Activated CD4-positive, alpha-beta T cell treated with anti-CD3 and anti-CD28 coated beads, Interleukin-2, amount 50 U/mL, for 48 hours (primary cell): ENCODE measurements at regions not wholly inside any gene's neighbourhood (a gene's known extent, or its start where the extent isn't known, plus 50 kb on each side); places are given as distances from the start of the nearest gene placed in this dataset.
"Not testable (repeated sequence)": the region's sequence is repeated elsewhere in the genome, so short reads cannot be mapped to it uniquely, and the experiment has no call there.

ENCODE experiments used
- DNase-seq, 2 experiments: peaks; one replicate each; pipeline ENCODE4 v3.0.0-alpha.2; 2020

GRCh38 chr5:17690473-17690872 is 56.2 kb downstream of the TAF11L14 start:
- DNase-seq, result no peak

GRCh38 chr5:17691762-17692161 is 57.5 kb downstream of the TAF11L14 start:
- no peak for DNase-seq

- DNase-seq, result no peak
These were observed 60.1 kb downstream of the TAF11L14 start for GRCh38 chr5:17694371-17694770.

- DNase-seq, result no peak
These were observed 60.7 kb downstream of the TAF11L14 start for GRCh38 chr5:17694914-17695313.

GRCh38 chr5:17696627-17697026 is 62.4 kb downstream of the TAF11L14 start:
- DNase-seq, result no peak

GRCh38 chr5:17697671-17698070 is 63.4 kb downstream of the TAF11L14 start:
- no peak for DNase-seq

DNA sequence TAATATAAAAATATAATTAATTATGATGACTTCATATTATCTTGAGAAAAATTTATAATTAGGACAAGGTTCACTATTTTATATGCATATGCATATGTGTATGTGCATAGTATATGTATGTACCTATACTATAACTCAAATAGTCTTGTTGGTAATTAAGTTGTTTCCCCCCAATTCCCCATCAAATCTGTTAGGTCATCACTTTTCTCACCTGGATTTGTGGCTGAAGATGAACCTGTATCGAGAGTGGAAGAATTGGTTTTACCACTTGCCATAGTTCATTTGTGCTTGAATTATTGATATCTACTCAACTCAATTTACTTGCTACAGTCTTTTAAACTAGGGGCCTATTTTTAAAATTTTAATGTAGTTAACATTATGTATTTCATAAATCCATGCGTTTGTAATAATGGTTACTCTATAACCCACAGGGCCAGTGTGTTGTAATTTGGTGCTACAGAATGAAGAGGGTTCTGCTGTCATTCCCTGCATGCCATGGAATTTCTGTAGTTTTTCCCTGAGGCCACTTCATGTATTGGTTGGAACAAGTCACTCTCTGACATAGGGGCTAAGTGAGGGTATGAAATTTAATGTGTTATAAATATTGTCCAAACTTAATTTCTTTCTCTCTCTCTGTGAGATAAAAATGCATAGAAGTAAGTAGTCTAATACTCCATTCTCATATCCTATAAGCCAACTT is 74.9 kb downstream of the TAF11L14 start:
- DNase-seq, result no peak

GRCh38 chr5:17713301-17713700 is 79.0 kb downstream of the TAF11L14 start:
- no peak for DNase-seq

- no peak for DNase-seq
These were observed 79.9 kb downstream of the TAF11L14 start for GRCh38 chr5:17714186-17714585.

DNA sequence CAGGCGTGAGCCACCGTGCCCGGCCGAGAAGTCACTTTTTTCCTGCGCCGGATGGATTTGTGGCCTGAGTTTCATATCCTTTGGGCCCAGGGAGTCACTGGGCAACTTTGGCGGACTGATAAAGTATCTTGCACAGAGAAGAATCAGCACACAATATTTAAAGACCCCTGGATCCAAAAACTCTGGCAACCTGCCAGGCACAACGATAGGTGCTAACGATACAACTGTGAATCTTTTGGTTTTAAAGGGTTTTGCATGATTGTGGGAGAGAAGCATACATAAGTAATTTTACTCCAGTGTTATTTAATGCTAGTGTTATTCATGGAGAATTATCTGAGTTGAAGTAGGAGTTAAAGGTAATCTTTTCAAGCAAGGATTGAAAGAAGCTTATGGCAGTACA is 85.3 kb downstream of the TAF11L14 start:
- DNase-seq, result no peak

DNA sequence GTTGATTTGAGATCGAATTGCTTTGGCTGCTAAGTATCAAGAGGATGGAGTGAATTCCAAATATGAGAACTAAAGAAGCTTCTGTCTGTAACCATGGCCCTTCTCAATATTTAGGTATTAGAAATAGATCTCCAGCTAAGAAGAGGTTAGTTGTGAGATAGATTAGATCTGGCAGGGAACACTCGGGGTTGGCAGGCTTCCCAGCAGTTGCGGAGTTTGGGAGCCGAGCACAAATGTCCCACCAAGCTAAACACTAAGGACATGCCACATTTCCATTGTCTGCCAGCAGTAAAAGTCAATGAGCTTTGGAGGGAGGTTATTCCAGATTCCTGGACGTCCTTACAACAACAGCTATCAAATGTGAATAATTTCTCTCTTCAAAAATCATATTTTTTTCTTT is 85.8 kb downstream of the TAF11L14 start:
- no peak for DNase-seq

- DNase-seq, result no peak
These were observed 89.6 kb downstream of the TAF11L14 start for GRCh38 chr5:17723876-17724275.

GRCh38 chr5:17727098-17727497 is 92.8 kb downstream of the TAF11L14 start:
- DNase-seq, result no peak

DNA sequence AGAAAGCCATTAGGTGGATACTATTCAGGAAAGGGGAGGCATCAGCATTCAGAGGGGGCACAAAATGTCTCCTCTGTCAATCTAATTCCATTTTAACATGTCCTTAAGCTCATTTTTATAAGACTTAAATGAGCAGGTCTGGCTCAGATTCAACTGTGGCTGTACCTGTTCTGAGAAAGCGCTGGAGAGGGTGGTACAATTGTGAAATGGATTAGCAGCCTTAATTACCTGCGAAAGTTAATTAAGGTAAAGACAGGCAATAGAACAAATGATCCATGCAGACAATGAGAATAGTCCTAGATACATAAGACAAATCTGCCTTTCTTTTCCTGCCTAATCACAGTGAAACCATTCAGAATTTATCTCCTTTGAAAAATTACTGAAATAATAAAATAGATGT is 96.2 kb downstream of the TAF11L14 start:
- no peak for DNase-seq

- DNase-seq, result no peak
These were observed 98.2 kb downstream of the TAF11L14 start for GRCh38 chr5:17732351-17732923.

DNA sequence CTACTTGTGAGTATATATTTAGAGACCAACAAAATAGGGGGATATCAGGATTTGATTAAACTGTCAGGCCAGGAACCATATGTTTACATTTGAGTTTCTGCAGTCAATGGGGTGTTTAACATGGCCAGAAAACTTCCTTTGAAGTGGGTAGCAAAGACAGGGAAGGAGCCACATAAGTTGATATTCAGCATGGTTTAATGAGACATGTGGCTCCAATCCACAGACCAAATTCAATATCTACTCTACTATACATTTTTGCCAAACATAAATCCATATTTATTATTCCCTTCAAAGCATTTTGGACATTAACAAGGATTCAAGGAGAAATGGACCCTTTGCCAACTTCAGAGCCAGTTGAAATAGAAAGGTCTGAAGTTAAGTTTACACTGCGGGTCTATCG is 99.8 kb downstream of the TAF11L14 start:
- no peak for DNase-seq

DNA sequence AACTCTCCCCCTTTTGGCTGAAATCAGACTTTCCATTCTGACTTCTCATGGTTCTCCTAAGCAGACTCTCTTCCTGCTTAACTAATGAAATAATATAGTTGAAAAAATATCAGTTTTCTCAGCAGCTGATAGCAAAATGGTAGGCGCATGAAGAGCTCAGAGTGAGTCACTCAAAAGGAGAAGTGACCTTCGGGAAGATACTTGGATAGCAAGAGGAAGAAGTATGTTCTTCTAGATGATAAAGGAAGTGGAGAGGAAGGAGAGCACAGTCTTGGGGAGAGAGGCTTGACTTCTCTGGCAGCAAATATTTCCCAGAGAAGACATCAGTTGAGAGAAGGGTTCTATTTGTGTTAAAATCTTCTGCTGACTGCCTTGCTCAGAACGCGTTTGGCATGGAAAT is 101.5 kb downstream of the TAF11L14 start:
- DNase-seq, result no peak

DNA sequence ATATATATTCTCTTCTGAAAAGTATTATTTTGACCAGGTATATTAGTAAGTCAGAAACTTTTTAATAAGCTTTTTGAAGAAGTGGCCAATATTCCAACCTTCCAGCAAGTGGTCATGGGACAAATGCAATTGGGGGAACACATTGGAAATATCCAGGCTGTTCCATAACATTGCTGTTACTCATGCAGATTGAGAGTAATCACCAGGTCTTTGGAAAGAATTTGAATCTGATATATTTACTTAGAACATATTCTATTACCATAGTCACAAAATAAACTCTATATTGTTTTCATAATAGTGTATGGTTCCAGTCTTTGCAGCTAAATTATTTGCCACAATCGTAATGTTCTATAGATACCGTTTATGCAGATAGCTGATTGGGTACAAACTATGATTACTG is 102.8 kb downstream of the TAF11L14 start:
- no peak for DNase-seq

GRCh38 chr5:17738446-17738845 is 104.2 kb downstream of the TAF11L14 start:
- DNase-seq, result no peak

GRCh38 chr5:17743580-17744435 is 109.5 kb downstream of the TAF11L14 start:
- DNase-seq, result no peak

DNA sequence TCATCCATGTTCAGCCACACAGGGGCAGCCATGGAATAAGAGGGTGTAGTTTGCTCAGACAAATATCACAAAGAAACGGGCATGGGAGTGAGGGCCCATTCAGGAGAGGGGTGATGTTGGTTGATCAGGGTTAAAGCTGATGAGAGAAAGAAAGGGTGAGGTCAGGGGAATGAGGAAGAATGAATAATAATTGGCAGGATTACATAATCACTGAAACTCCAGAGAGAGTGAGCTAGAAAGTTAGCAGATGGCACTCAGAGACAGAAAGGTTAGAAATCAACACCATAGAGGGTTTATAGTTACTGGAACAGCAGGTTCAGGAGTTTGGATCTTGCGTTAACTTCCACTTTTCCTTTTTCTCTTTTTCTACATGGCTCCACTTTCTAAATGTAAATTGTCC is 113.9 kb downstream of the TAF11L14 start:
- no peak for DNase-seq

GRCh38 chr5:17748941-17749340 is 114.7 kb downstream of the TAF11L14 start:
- DNase-seq, result no peak

GRCh38 chr5:17755406-17755805 is 121.1 kb downstream of the TAF11L14 start:
- DNase-seq, result not testable (repeated sequence)

GRCh38 chr5:17761326-17761725 is 127.1 kb downstream of the TAF11L14 start:
- no peak for DNase-seq
